ENCODE measurements at regions not wholly inside any gene's neighbourhood (a gene's known extent, or its start where the extent isn't known, plus 50 kb on each side); places are given as distances from the start of the nearest gene placed in this dataset.

- Histone ChIP-seq H3K79me2 (ENCODE audit: control insufficient read depth, insufficient read depth, low read length) (no peaks in the 10 kb centered on the region), H2AFZ (ENCODE audit: low read depth, low read length) (no peak overlapping the region), H3K4me1 (replicated peaks in 1 of 2; ENCODE audit: control insufficient read depth in 2 of 2, insufficient read depth in 2 of 2, low read length in 2 of 2) (no peaks in the 10 kb centered on the region), H3K36me3 (ENCODE audit: control insufficient read depth, insufficient read depth, low read length) (no peaks in the 10 kb centered on the region), H3K27ac (ENCODE audit: extremely low read depth, low read depth, low read length) (no peak overlapping the region), H3K9me1 (ENCODE audit: control insufficient read depth, insufficient read depth, low read length) (no peaks in the 10 kb centered on the region), H3K4me2 (ENCODE audit: insufficient read depth, low read length) (no peak overlapping the region), H3K9me3 (replicated peaks; ENCODE audit: control insufficient read depth, insufficient read depth, low read depth, low read length) (no peaks in the 10 kb centered on the region), H4K20me1 (replicated peaks; ENCODE audit: control insufficient read depth, insufficient read depth, low read length) (no peaks in the 10 kb centered on the region), H3K9ac (ENCODE audit: insufficient read depth in 1 of 2, low read depth in 2 of 2, low read length in 2 of 2) (no peak overlapping the region), H3K27me3 (ENCODE audit: control insufficient read depth in 2 of 2, insufficient read depth in 2 of 2, low read length in 2 of 2) (no peaks in the 10 kb centered on the region), H3K4me3 (no peak overlapping the region)
- DNase-seq (ENCODE audit: extremely low read depth in 1 of 4, low spot score in 3 of 4): no peak
- ChIA-PET POLR2A (no interaction called here), CTCF (ENCODE audit: low intra/inter-chr PET ratio) (no interaction called here)
- WGBS (ENCODE audit: insufficient coverage, low coverage, missing lambda C conversion rate): 2% methylated on average over 3 of the region's 3 CpGs
- no peak for FAIRE-seq
- no peak for ATAC-seq
- TF ChIP-seq MCM2 (IDR thresholded peaks at IDR 0.05; ENCODE audit: low read depth) (no peak), POLR2AphosphoS5 (IDR thresholded peaks at IDR 0.05; ENCODE audit: control insufficient read depth, insufficient read depth, low read depth, low read length) (no peak), NFIX (CRISPR knock-in tag; IDR thresholded peaks at IDR 0.05; ENCODE audit: low read depth) (no peak), SMARCB1 (IDR thresholded peaks at IDR 0.05; ENCODE audit: insufficient read length, low read depth) (no peak), RBM39 (optimal IDR thresholded peaks at IDR 0.05; ENCODE audit: low read depth, low read length) (no peak), THRAP3 (IDR thresholded peaks at IDR 0.05; ENCODE audit: borderline replicate concordance) (no peak)
- in situ Hi-C loops (cut with MboI): no loop called here
- intact Hi-C loops (cut with micrococcal nuclease): no loop called here
- BruUV-seq (replicated peaks): no TSS peak
Observed at GRCh38 chr12:97754306-97754705, 291.7 kb downstream of the RMST start.

- Histone ChIP-seq H2AFZ (ENCODE audit: low read depth, low read length) (no peak overlapping the region), H3K79me2 (ENCODE audit: control insufficient read depth, insufficient read depth, low read length) (no peaks in the 10 kb centered on the region), H3K4me1 (replicated peaks in 1 of 2; ENCODE audit: control insufficient read depth in 2 of 2, insufficient read depth in 2 of 2, low read length in 2 of 2) (no peaks in the 10 kb centered on the region), H3K9me3 (replicated peaks; ENCODE audit: control insufficient read depth, insufficient read depth, low read depth, low read length) (no peaks in the 10 kb centered on the region), H3K36me3 (ENCODE audit: control insufficient read depth, insufficient read depth, low read length) (no peaks in the 10 kb centered on the region), H4K20me1 (replicated peaks; ENCODE audit: control insufficient read depth, insufficient read depth, low read length) (no peaks in the 10 kb centered on the region), H3K4me2 (ENCODE audit: insufficient read depth, low read length) (no peak overlapping the region), H3K4me3 (no peak overlapping the region), H3K27ac (ENCODE audit: extremely low read depth, low read depth, low read length) (no peak overlapping the region), H3K9ac (ENCODE audit: insufficient read depth in 1 of 2, low read depth in 2 of 2, low read length in 2 of 2) (no peak overlapping the region), H3K27me3 (ENCODE audit: control insufficient read depth in 2 of 2, insufficient read depth in 2 of 2, low read length in 2 of 2) (no peaks in the 10 kb centered on the region), H3K9me1 (ENCODE audit: control insufficient read depth, insufficient read depth, low read length) (no peaks in the 10 kb centered on the region)
- CTCF ChIA-PET (ENCODE audit: low intra/inter-chr PET ratio): no interaction called here
- WGBS (ENCODE audit: insufficient coverage, low coverage, missing lambda C conversion rate): 0% methylated on average over 10 of the region's 10 CpGs
- no peak for DNase-seq (ENCODE audit: extremely low read depth in 1 of 4, low spot score in 3 of 4)
- no peak for ATAC-seq
- in situ Hi-C loops (cut with MboI): no loop called here
- intact Hi-C loops (cut with micrococcal nuclease): no loop called here
- no TSS peak for BruUV-seq (replicated peaks)
- POLR2A ChIA-PET: no interaction called here
- no peak for FAIRE-seq
- TF ChIP-seq JUN (IDR thresholded peaks at IDR 0.05; ENCODE audit: borderline replicate concordance, low read depth, low read length): no peak
- no peak for TF ChIP-seq JUN (CRISPR knock-in tag; IDR thresholded peaks at IDR 0.05; ENCODE audit: borderline replicate concordance)
- TF ChIP-seq MEF2D (tag; conservative IDR thresholded peaks at IDR 0.05; ENCODE audit: low read depth): no peak
Observed at GRCh38 chr12:97756066-97756666, 293.6 kb downstream of the RMST start.

Measured in K562 (cell line).